22Rv1 (cell line): ENCODE measurements at regions not wholly inside any gene's neighbourhood (a gene's known extent, or its start where the extent isn't known, plus 50 kb on each side); places are given as distances from the start of the nearest gene placed in this dataset.

ENCODE experiments used
- CTCF ChIP-seq: fragments of 450-650 bp; IDR thresholded peaks from 2 replicates; pipeline ENCODE4 v1.5.1; 2017; ENCODE audit warnings: mild to moderate bottlenecking
- ZFX ChIP-seq: fragments of 450-650 bp; IDR thresholded peaks from 2 replicates; pipeline ENCODE4 v1.6.1; 2017; ENCODE audit warnings: antibody characterized with exemption, borderline replicate concordance

- TF ChIP-seq CTCF (no peak), ZFX (no peak)
These were observed 170.0 kb downstream of the MOXD1 start for GRCh38 chr6:132231121-132231884.
